NB4 (cell line): ENCODE measurements at regions not wholly inside any gene's neighbourhood (a gene's known extent, or its start where the extent isn't known, plus 50 kb on each side); places are given as distances from the start of the nearest gene placed in this dataset.

Experiments
- MYC ChIP-seq: IDR thresholded peaks from 2 replicates; pipeline ENCODE4 v1.6.1; 2011; ENCODE audit warnings: low read depth, low read length
- POLR2A ChIP-seq: IDR thresholded peaks from 2 replicates; pipeline ENCODE4 v1.6.1; 2011; ENCODE audit warnings: mild to moderate bottlenecking; ENCODE audit not compliant: insufficient read length; ENCODE audit errors: extremely low read depth
- TF ChIP-seq, protein P1 (sequence below): IDR thresholded peaks from one replicate; pipeline ENCODE4 v1.5.1; 2012; ENCODE audit warnings: low read depth, low read length
- TF ChIP-seq, protein P2 (sequence below): IDR thresholded peaks from 2 replicates; pipeline ENCODE4 v1.6.1; 2011; ENCODE audit warnings: low read depth, low read length

- no peak for TF ChIP-seq POLR2A
- TF ChIP-seq, protein P1, sequence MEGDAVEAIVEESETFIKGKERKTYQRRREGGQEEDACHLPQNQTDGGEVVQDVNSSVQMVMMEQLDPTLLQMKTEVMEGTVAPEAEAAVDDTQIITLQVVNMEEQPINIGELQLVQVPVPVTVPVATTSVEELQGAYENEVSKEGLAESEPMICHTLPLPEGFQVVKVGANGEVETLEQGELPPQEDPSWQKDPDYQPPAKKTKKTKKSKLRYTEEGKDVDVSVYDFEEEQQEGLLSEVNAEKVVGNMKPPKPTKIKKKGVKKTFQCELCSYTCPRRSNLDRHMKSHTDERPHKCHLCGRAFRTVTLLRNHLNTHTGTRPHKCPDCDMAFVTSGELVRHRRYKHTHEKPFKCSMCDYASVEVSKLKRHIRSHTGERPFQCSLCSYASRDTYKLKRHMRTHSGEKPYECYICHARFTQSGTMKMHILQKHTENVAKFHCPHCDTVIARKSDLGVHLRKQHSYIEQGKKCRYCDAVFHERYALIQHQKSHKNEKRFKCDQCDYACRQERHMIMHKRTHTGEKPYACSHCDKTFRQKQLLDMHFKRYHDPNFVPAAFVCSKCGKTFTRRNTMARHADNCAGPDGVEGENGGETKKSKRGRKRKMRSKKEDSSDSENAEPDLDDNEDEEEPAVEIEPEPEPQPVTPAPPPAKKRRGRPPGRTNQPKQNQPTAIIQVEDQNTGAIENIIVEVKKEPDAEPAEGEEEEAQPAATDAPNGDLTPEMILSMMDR: no peak
- TF ChIP-seq, protein P2, sequence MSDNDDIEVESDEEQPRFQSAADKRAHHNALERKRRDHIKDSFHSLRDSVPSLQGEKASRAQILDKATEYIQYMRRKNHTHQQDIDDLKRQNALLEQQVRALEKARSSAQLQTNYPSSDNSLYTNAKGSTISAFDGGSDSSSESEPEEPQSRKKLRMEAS: no peak
- no peak for TF ChIP-seq MYC
Observed at GRCh38 chr9:134496413-134497282, 145.0 kb upstream of the COL5A1 start.
